Fibroblast of lung (primary cell): ENCODE measurements at regions not wholly inside any gene's neighbourhood (a gene's known extent, or its start where the extent isn't known, plus 50 kb on each side); places are given as distances from the start of the nearest gene placed in this dataset.

Source experiments
- CTCF ChIP-seq, 2 donors: IDR thresholded peaks in 1 of 2; conservative IDR thresholded peaks in 1 of 2; 1 replicate in 1 of 2; 2 replicates in 1 of 2; pipeline ENCODE4 v1.5.1; 2011 to 2012; ENCODE audit warnings: low read length in 2 of 2, control low read depth in 1 of 2, inconsistent platforms in 1 of 2, low read depth in 1 of 2, mild to moderate bottlenecking in 1 of 2
- EZH2 ChIP-seq: IDR thresholded peaks from 2 replicates; pipeline ENCODE4 v1.5.1; 2012; ENCODE audit warnings: low read length, control low read depth, mild to moderate bottlenecking; ENCODE audit errors: missing control alignments

GRCh38 chr4:18369561-18369960 is 348.0 kb upstream of the LCORL start:
- TF ChIP-seq CTCF (conservative IDR thresholded peaks at IDR 0.05 in 1 of 2, IDR thresholded peaks at IDR 0.05 in 1 of 2; ENCODE audit: low read depth in 1 of 2, low read length in 2 of 2) = no peak
- TF ChIP-seq EZH2 = no peak
